C1 segment of cervical spinal cord (tissue), 14 donors: ENCODE measurements at regions not wholly inside any gene's neighbourhood (a gene's known extent, or its start where the extent isn't known, plus 50 kb on each side); places are given as distances from the start of the nearest gene placed in this dataset.
A peak's percentile ranks its signal among the peaks of the same experiment; 100 is the strongest.
"Not testable (repeated sequence)": the region's sequence is repeated elsewhere in the genome, so short reads cannot be mapped to it uniquely, and the experiment has no call there.

Source experiments
- DNase-seq, 14 donors: peaks; one replicate each; lab custom pipeline; 2025; lab: John Stamatoyannopoulos, UW

DNA sequence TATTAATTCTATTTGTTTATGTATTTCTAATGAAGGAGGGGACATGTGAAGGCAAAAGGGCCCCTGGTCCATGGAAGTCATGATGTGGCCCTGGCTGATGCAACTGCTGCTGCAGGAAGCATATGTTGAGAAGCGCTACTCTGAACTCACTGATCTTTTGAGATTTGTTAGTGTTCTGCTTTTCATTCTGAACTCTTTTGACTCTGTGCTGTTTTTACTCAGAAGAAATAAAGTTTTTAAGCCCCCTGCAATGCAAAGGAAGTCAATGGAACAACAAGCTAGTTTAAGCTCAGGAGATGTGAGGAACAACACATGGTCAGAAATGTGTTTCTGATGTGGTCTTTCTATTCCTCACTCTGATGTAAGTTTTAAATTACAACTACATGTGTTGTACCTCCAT lies 88.9 kb upstream of the BTG1 start:
- no peak for DNase-seq

DNA sequence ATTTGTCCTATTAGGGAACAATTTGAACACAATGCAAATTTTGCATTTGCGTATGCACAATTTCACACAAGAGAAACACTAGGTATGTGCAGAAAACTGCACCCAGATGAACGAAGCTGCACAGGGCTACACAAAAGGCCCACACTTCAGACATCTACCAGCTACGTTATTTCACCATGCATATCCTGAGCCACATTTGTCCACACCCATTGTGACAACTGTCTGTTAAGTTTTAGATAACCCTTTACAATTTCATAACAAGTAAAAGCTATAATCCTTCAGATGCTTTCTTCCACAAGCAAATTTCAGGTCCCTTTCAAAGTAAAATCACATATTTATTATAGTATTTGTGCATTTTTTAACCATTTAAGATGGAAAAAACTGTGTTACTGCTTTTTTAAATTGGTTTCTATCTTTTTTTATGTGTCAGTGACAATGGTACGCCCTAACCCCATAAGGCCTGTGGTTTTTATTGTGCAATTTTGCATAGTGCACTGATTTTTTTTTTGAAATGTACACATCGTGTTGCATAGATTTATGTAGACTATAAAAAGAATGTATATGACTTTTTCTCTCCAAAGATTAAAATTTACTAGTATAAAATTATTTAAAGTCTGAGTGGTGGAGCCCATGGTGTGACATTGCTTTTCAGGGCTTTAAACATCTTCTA lies 87.8 kb upstream of the BTG1 start:
- no peak for DNase-seq

DNA sequence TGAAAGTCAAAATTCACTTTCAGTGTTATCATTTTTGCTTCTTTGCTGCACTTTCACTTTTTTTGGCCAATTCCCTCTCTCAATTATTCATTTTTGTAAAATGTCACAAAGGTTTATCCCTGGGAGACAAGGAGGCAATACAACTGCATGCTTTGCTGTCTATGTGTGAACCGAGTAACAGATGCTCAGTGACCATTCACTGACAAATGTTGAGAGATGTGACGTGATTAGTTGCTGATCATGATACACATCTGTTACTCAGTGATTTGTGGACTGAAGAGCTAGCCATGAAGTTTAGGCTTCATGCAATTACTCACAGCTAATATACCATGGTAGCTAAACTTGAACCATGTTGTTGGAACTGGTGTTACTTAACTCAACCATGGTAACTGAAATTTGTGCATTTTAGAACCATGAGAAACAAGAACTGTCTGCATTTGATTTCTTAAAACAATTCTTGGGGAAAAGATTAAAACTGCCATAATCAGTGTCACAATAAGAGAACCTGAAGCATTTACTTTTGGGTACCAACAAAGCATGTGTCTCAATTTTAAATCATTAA lies 86.8 kb upstream of the BTG1 start:
- not testable (repeated sequence) for DNase-seq

DNA sequence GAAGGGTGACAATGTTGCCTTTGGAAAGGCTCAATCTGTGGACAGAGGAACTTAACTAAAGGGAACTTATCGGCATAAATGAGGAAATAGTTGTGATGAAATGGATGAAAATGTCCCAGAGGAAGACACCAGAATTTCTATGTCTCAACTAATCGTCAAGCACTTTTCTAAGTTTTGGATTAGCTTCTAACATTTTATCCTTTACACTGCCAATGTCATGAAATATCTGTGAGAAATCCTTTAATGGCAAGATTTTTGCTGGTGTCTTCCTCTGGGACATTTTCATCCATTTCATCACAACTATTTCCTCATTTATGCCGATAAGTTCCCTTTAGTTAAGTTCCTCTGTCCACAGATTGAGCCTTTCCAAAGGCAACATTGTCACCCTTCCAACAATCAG lies 86.3 kb upstream of the BTG1 start:
- not testable (repeated sequence) for DNase-seq

DNA sequence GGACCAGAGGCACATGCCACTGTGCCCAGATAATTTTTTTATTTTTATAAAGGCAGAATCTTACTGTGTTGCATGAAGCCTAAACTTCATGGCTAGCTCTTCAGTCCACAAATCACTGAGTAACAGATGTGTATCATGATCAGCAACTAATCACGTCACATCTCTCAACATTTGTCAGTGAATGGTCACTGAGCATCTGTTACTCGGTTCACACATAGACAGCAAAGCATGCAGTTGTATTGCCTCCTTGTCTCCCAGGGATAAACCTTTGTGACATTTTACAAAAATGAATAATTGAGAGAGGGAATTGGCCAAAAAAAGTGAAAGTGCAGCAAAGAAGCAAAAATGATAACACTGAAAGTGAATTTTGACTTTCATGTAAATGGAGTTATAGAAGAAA lies 85.9 kb upstream of the BTG1 start:
- not testable (repeated sequence) for DNase-seq

DNA sequence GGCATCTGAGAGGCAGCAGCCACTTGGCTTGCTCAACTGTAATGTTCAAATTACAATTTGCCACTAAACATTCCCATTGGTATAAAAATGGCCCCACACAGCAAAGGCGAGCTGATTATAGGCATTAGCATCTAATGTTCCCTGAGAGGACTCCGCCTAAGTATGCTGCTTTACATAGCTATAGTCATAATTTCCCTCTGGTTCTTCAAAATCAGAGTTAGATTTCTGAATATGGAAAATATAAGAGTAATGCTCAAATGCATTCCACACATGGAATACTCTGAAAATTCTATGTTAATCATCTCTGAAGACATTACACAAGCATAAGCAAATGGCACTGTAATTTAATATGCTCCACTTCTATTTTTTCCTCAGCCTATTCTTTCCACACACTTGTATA lies 83.7 kb upstream of the BTG1 start:
- no peak for DNase-seq

DNA sequence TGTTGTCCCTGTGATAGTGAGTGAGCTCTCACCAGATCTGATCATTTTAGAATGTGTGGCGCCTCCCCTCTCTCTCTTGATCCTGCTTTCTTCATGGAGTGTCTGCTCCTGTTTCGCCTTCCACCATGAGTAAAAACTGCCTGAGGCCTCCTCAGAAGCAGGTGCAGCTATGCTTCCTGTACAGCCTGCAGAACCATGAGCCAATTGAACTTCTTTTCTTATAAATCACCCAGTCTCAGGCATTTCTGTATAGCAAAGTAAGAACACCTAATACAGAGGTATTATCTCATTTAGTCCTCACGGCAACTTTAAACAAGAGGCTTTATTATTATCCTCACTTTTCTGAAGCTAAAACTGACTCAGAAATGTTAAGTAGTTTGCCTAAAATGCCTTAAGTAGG lies 81.3 kb upstream of the BTG1 start:
- DNase-seq: no peak

DNA sequence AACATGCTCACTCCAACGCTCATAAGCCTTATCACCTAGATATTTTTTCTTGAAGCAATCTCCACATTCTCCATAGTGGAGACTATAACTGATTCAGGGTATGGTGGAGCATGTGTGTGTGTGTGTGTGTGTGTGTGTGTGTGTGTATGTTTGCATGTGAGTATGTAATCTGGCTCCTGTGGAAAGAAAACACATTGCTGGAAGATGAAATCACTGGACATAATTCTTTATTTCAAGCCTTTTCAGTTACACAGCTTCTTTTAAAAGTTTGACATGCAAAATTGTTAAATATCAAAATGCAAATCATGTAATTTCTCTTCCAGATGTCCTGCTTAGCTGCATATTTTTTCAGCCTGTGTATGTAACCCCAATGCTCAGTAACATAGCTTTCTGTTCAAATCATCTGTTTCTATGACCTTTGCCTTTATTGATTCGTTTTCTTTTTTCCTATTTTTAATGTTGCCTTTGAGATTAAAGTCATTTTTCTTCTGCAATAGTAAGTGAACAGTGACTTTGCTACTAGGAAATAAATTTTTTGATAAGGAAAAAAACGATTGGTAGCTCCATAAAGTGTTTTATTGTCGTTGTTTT lies 80.5 kb upstream of the BTG1 start:
- no peak for DNase-seq

DNA sequence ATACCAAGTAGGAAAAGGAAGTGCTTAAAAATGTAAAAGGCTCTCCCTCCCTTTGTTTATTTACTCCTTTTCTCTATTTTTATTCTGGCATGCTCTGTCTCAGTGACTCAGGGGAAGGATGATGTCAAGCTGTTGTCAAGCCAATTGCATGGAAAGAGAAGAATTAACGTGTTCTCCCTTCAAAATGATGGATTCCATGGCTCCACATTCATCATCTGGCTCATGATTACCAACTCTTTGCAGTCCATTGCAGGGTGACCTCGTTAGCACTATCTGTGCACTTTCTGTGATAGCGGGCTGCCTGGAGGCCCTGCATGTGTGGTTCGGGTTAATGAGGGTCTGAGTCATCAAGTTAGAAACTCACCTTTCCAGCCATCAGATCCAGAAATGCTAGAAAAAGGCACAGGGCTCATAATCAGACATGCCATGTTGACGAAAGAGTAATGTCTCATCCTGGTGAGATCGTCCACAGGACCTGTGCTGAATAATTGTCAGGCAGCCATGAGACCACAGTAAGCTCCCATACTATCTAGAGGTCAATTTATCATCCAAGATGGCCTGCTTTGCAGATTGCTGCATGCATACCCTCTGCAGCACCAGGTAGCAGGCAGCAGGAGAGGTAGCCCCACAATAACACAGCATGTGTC lies 79.2 kb upstream of the BTG1 start:
- DNase-seq: peak in 1 of 14 donors; percentile 17

DNA sequence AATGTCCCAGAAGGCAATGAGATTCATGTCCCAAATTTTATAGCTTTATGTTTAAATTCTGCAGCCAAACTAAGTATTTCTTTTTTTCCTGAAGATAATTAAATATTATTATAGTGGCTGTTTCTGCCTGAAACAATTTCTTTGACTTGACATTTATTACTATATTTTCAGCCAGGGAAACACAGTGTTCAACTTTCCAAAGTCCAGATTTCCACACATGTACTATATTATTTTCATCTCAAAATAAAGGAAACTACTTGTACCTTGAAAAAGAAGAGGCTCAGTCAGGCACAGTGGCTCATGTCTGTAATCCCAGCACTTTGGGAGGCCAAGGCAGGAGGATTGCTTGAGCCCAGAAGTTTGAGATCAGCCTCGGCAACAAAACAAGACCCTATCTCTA lies 77.8 kb upstream of the BTG1 start:
- no peak for DNase-seq

DNA sequence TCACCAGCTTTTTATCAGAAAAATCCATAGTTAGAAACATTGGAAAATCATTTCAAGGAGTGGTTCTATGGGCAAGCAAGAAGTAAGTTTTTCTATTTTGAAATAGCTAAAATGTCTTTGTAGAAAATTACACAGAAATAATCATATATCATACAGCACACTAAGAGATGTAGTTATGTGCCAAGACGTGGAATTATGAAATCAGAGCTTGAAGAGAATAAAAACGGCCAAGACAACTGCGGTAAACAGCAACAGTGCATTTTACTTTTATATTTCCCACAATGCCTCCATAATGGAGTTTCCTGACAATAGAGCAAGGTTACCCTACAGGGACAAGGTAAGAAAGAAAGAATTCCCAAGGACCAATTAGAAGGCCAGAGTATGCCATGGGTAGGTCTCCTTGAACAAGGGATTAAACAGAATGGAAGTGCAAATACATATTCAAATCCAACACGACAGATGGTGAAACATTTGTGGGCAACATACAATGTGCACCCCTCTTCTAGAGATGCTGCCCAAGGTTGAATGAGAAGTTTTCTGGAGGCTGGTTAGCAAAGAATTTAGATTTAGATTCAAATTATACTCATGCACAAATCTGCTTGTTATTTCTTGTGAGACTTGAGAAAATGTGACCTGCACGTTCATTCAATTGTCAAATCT lies 76.1 kb upstream of the BTG1 start:
- DNase-seq: peak in 1 of 14 donors; percentile 79

DNA sequence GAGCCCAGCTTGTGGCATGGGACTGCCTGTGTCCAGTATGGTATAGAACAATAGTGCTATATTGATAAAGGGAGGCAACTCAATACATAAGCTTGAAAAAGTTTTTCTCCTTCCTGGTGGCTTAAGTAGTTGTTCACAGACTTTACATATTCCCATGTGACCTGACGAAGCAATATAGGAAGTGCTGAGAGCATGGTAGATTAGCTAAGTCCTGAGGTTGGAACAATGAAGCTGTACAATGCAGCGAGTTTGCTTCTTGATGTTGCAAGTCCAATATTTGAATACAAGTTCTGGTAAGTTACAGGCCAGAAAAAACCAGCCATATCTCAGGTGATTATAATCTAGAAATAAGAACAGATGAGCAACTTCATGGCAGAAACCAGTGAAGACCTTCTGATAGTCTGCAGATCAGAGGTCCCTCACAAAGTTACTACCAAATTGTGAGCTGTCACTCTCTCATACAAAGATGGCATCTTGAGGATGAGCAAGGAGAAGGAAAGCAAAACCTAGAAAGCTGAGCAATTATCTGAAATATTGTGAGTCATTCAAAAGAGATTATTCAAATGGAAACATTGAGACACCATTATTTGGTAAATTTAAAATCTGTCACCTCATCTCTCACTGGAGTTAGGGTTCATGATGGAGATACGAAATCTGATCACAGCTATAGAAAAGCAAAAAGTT lies 72.9 kb upstream of the BTG1 start:
- no peak for DNase-seq

DNA sequence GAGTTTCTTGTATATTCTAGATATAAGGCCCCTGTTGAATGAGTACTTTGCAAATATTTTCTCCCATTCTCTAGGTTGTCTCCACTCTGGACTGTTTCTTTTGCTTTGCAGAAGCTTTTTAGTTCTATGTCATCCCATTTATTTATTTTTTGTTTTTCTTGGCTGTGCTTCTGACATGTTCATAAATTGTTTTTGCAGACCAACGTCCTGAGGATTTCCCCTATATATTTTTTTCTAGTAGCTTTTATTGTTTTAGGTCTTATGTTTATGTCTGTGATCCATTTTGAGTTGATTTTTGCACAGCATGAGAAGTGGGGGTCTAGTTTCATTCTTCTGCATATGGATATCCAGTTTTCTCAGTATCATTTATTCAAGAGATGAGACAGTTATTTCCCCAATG lies 70.4 kb upstream of the BTG1 start:
- DNase-seq: no peak

DNA sequence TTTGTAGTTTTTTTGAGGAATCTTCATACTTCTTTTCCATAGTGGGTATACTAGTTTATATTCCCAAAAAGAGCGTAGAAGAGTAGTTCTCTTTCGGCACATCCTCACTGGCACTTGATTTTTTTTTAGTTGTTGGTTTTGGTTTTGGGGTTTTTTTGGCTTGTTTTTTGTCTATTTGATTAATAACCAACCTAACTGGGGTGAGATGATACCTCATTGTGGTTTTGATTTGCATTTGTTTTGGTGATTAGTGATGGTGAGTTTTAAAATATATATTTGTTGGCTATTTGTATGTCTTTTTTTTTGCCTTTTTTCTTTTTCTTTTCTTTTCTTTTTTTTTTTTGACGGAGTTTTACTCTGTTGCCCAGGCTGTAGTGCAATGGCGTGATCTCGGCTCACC lies 69.7 kb upstream of the BTG1 start:
- DNase-seq: no peak

DNA sequence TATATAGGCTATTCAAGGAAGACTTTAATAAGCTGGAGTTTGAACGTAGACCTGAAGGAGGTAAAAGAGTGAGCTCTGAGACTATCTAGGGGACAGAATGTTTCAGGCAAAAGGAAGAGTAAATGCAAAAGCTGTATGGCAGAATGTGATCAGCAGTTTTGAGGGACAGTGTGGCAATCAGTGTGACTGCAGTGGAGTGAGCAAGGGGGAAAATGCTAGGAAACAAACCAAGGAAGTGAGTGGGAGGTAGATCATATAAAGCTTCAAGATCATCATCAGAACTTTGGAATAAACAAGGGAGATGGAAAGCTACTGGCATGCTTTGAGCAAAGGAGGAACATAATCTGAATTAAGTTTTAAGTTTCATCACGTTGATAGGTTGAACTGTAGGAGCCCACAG lies 67.5 kb upstream of the BTG1 start:
- no peak for DNase-seq

DNA sequence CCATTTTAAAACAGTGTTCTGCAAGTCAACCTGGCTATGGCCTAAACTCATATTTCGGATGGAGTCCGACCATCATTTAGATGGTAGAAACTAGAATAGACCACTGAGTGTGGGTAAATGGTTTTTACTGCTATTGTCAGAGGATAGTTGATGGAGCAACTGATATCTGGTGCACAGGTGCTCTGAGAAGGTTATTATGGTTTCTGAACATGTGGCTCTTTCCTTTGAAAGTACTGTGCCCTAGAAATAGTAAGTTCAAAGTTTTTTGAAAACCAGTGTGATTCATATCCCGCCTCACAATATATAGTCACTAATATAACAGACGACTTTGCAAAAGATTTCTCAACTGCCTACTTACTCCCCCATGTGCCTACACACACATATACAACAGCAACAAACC lies 64.4 kb upstream of the BTG1 start:
- no peak for DNase-seq

DNA sequence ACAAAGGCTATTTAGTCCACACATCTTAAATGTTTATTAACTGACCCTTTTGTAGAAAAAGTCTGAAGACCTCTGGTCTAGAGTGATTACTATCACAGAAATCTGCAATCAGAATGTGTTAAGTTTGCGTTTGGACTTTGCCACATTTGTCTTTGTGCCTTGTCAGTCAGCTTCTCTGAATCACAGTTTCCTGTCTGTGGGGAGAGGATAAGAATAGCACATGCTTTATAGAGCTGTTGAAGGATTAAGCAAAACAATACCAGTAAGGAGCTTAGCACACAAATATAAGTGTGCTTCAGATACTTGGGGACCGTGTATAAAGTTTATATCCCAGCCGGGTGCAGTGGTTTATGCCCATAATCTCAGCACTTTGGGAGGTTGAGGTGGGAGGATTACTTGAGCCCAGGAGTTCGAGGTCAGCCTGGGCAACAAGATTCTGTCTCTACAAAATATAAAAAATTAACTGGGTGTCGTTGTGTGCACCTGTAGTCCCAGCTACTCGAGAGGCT lies 63.0 kb upstream of the BTG1 start:
- no peak for DNase-seq

DNA sequence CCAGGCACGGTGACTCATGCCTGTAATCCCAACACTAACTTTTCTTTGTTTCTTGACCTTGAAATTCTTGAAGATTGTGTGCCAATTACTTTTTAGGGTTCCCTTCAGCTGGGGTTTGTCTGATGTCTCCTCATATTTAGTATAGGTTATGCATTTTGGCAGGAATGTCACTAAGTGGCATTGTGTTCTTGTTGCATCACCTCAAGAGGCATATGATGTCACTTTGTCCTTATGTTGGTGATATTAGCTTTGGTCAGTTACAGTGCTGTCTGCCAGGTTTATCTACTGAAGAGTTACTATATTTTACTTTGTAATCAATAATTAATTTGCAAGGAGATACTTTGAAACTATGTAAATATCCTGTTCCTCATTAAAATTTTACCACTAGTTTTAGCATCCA lies 61.0 kb upstream of the BTG1 start:
- no peak for DNase-seq

DNA sequence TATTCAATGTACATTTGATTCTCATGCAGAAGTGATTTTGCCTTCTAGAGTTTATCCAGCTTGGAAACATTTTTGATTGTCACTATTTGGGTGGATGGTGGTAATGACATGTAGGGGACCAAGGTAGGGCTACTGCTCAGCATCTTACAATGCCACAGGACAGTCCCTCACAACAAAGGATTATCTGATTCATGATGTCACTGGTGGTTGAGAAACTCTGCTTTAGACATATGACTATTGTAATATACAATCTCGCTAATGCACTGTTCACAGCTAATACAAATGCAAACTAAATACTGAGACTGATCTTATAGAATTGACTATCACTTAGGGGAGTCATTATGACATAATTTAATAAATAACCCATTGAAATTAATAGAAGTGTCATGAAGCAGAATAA lies 60.4 kb upstream of the BTG1 start:
- DNase-seq: no peak

DNA sequence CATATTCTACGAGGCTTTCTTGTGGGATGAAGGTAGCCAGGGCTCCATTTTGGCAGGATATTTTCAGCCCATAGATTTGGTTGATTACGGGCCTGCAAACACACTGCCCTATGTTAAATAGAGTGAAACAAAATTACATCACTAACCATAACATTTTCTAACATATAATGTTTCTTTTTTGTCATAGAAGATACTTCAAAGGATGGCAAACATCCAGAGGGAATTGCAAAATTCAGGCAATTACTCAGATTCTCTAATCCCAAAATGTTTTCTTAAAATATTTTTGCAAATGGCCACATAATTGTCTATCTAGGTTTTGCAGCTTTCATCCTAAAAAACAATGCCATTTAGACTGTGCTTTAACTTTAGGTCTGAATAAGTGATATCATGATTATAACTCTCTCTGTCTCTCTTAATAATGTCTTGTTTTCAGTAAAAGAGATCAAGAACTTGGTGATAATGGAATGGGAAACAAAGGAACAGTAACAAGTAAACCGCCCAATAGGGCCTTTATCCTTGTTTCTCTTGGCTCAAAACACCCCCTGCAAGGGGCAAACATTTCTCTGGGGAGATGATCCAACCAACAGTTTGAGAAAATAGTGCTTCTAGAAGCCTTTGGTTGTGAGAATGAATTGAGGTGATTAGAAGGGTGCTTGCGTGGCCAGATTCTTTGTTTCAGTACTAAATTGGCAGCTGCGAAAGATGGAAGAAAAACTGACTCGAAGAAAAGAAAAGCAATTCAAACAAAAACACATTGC lies 54.4 kb upstream of the BTG1 start:
- no peak for DNase-seq

DNA sequence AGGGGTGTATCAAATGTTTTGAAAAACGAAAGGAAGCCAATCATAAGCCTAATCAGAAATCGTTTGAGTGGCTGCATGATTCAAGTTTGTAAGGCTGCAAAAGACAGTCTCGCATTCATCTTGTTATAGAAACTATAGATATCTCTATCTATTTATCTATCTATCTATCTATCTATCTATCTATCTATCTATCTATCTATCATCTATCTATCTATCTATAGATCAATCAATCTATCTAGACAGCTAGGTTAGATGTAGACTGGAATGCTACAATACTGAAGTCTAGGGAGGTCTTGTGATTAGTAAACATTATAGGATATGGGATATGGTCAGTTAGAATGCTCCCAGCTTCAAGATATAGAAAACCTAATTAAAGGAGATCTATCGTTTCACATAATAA lies 52.2 kb upstream of the BTG1 start:
- no peak for DNase-seq
